MM.1S (cell line): ENCODE measurements at regions not wholly inside any gene's neighbourhood (a gene's known extent, or its start where the extent isn't known, plus 50 kb on each side); places are given as distances from the start of the nearest gene placed in this dataset.

Experiments
- DNase-seq: peaks from one replicate; pipeline ENCODE4 v3.0.0-alpha.2; 2015
- H2AFZ ChIP-seq: fragments of 300-600 bp; sonication (generic); 2 replicates; pipeline ENCODE4 v1.6.0; 2016; ENCODE audit warnings: antibody characterized with exemption, low read length
- H3F3A ChIP-seq: fragments of 300-600 bp; sonication (generic); 2 replicates; pipeline ENCODE4 v1.6.1; 2016; ENCODE audit warnings: mild to moderate bottlenecking, antibody characterized with exemption, low read length, moderate library complexity, mixed read lengths; ENCODE audit not compliant: insufficient read depth
- H3K27ac ChIP-seq: fragments of 300-600 bp; sonication (generic); 2 replicates; pipeline ENCODE4 v1.5.1; 2016; ENCODE audit warnings: mild to moderate bottlenecking, low read length
- H3K27me3 ChIP-seq: fragments of 300-600 bp; sonication (generic); replicated peaks from 2 replicates; pipeline ENCODE4 v1.6.0; 2016; ENCODE audit warnings: low read length; ENCODE audit not compliant: insufficient read depth
- H3K36me3 ChIP-seq: fragments of 300-600 bp; sonication (generic); replicated peaks from 2 replicates; pipeline ENCODE4 v1.6.1; 2016; ENCODE audit warnings: mild to moderate bottlenecking, low read length, mixed read lengths; ENCODE audit not compliant: insufficient read depth
- H3K4me1 ChIP-seq: fragments of 300-600 bp; sonication (generic); 2 replicates; pipeline ENCODE4 v1.6.1; 2016; ENCODE audit warnings: low read length, mixed read lengths
- H3K4me2 ChIP-seq: fragments of 300-600 bp; sonication (generic); 2 replicates; pipeline ENCODE4 v1.6.0; 2016; ENCODE audit warnings: low read depth, low read length
- H3K4me3 ChIP-seq: fragments of 300-600 bp; sonication (generic); 2 replicates; pipeline ENCODE4 v1.5.1; 2016; ENCODE audit warnings: low read length, mixed read lengths
- H3K79me2 ChIP-seq: fragments of 300-600 bp; sonication (generic); 2 replicates; pipeline ENCODE4 v1.6.1; 2016; ENCODE audit warnings: mixed run types, low read length, mixed read lengths
- H3K9ac ChIP-seq: fragments of 300-600 bp; sonication (generic); 2 replicates; pipeline ENCODE4 v1.6.1; 2016; ENCODE audit warnings: low read length, mixed read lengths
- H3K9me2 ChIP-seq: fragments of 300-600 bp; sonication (generic); replicated peaks from 2 replicates; pipeline ENCODE4 v1.6.1; 2016; ENCODE audit warnings: mild to moderate bottlenecking, low read length, mixed read lengths; ENCODE audit not compliant: insufficient read depth
- H3K9me3 ChIP-seq: fragments of 300-600 bp; sonication (generic); replicated peaks from 2 replicates; pipeline ENCODE4 v1.6.1; 2016; ENCODE audit warnings: mild to moderate bottlenecking, low read length, mixed read lengths; ENCODE audit not compliant: insufficient read depth
- H4K20me1 ChIP-seq: fragments of 300-600 bp; sonication (generic); 2 replicates; pipeline ENCODE4 v1.6.1; 2016; ENCODE audit warnings: mild to moderate bottlenecking, low read length, moderate library complexity, mixed read lengths; ENCODE audit not compliant: insufficient read depth
- EZH2 ChIP-seq: fragments of 300-600 bp; sonication (generic); optimal IDR thresholded peaks from 2 replicates; pipeline ENCODE3; 2017; ENCODE audit warnings: low read depth, mild to moderate bottlenecking, antibody characterized with exemption, low read length, mixed read lengths
- EZH2phosphoT487 ChIP-seq: fragments of 300-600 bp; sonication (generic); IDR thresholded peaks from 2 replicates; pipeline ENCODE4 v1.6.1; 2018; ENCODE audit warnings: antibody characterized with exemption, low read length
- TF ChIP-seq, protein P1 (sequence below): fragments of 300-600 bp; sonication (generic); IDR thresholded peaks from 2 replicates; pipeline ENCODE4 v1.5.1; 2016; ENCODE audit warnings: antibody characterized with exemption, low read length, mixed read lengths

DNA sequence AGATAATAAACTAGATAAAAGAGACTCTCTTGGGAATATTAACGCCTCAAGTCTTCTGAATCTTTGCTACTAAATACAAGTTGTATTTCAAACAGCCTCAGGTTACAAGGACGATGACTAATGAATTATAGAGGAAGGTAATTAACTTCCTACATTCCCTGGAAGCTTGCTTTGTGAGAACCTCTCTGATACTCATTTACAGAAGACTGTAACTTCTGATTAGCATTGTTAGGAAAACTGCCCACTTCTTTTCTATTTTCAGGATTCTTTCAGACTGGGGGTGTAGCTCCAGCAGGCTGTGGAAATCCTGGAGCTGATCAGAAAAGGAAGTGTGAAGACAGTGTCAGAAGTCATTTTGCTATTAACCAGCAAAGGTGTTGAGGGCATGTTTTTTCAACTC is 316.7 kb upstream of the NPSR1 start:
- Histone ChIP-seq H3K4me2 (no peak overlapping the region), H2AFZ (no peak overlapping the region), H4K20me1 (no peaks in the 10 kb centered on the region)

DNA sequence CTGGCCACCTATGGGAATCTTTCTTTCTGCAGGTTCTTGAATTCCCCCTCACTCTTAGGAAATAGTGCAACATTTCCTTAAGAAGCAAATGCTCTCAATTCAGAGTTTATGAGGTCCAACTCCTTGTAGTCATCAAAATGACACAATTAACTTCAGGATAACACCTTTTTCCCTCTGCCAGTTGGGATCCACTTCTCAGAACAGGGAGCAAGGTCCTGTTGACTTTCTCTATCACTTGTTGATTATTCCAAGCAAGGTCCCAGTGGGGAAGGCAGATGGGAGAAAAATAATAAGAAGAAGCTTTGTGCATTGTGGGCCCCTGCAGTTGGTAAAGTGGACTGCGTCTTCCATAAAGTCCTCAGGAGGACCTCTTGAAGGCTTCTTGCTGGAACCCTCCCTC is 315.6 kb upstream of the NPSR1 start:
- TF ChIP-seq, protein P1, sequence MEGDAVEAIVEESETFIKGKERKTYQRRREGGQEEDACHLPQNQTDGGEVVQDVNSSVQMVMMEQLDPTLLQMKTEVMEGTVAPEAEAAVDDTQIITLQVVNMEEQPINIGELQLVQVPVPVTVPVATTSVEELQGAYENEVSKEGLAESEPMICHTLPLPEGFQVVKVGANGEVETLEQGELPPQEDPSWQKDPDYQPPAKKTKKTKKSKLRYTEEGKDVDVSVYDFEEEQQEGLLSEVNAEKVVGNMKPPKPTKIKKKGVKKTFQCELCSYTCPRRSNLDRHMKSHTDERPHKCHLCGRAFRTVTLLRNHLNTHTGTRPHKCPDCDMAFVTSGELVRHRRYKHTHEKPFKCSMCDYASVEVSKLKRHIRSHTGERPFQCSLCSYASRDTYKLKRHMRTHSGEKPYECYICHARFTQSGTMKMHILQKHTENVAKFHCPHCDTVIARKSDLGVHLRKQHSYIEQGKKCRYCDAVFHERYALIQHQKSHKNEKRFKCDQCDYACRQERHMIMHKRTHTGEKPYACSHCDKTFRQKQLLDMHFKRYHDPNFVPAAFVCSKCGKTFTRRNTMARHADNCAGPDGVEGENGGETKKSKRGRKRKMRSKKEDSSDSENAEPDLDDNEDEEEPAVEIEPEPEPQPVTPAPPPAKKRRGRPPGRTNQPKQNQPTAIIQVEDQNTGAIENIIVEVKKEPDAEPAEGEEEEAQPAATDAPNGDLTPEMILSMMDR, result no peak
- TF ChIP-seq EZH2phosphoT487 (no peak), EZH2 (no peak)
- no peaks in the 10 kb centered on the region for H3K9me3 ChIP-seq
- H2AFZ ChIP-seq, result no peak overlapping the region
- no peaks in the 10 kb centered on the region for H3K79me2 ChIP-seq
- H4K20me1 ChIP-seq, result no peaks in the 10 kb centered on the region
- H3F3A ChIP-seq, result no peaks in the 10 kb centered on the region
- no peaks in the 10 kb centered on the region for H3K27me3 ChIP-seq
- no peaks in the 10 kb centered on the region for H3K9me2 ChIP-seq
- H3K4me1 ChIP-seq, result no peaks in the 10 kb centered on the region
- H3K4me3 ChIP-seq, result no peak overlapping the region
- no peak for DNase-seq
- H3K9ac ChIP-seq, result no peak overlapping the region
- no peak overlapping the region for H3K27ac ChIP-seq
- H3K36me3 ChIP-seq, result no peaks in the 10 kb centered on the region
- H3K4me2 ChIP-seq, result no peak overlapping the region

More for the DNA sequence above, 316.7 kb upstream of the NPSR1 start:
- Histone ChIP-seq H3K9me3 (no peaks in the 10 kb centered on the region), H3K36me3 (no peaks in the 10 kb centered on the region), H3K79me2 (no peaks in the 10 kb centered on the region), H3F3A (no peaks in the 10 kb centered on the region), H3K27me3 (no peaks in the 10 kb centered on the region), H3K27ac (no peak overlapping the region), H3K4me3 (no peak overlapping the region), H3K9me2 (no peaks in the 10 kb centered on the region), H3K4me1 (no peaks in the 10 kb centered on the region), H3K9ac (no peak overlapping the region)
- no peak for DNase-seq
- TF ChIP-seq EZH2 (no peak), EZH2phosphoT487 (no peak)
- TF ChIP-seq, protein P1, result no peak

DNA sequence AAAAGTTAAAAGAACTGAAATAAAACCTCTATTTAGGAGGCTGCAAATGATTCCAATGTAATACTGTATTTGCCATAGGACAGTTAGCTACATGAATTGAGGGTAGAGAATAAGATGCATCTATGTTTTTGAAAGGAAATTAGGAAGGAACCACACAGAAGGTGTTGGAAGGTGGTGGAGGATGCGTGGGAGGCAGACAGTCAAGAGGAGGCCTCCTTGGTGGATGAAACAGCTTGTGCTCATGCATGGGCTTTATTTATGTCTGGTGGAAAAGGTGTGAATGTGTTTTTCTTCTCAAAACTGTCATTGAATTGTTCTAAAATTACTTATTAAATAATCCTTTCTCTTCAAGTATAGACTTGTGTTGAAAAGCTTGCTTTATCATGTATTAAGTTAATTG is 314.4 kb upstream of the NPSR1 start:
- H3K4me1 ChIP-seq, result no peaks in the 10 kb centered on the region

More for the DNA sequence above, 314.4 kb upstream of the NPSR1 start:
- TF ChIP-seq, protein P1, result no peak
- TF ChIP-seq EZH2, result no peak
- no peak for TF ChIP-seq EZH2phosphoT487
- Histone ChIP-seq H4K20me1 (no peaks in the 10 kb centered on the region), H3K36me3 (no peaks in the 10 kb centered on the region), H3K9me2 (no peaks in the 10 kb centered on the region), H3K27me3 (no peaks in the 10 kb centered on the region), H3K4me3 (no peak overlapping the region), H3K27ac (no peak overlapping the region), H3K9ac (no peak overlapping the region), H3F3A (no peaks in the 10 kb centered on the region), H3K4me2 (no peak overlapping the region), H2AFZ (no peak overlapping the region), H3K79me2 (no peaks in the 10 kb centered on the region), H3K9me3 (no peaks in the 10 kb centered on the region)
- no peak for DNase-seq
